ENCODE measurements at regions not wholly inside any gene's neighbourhood (a gene's known extent, or its start where the extent isn't known, plus 50 kb on each side); places are given as distances from the start of the nearest gene placed in this dataset.

- TF ChIP-seq SUZ12 (IDR thresholded peaks at IDR 0.05; ENCODE audit: extremely low read depth, insufficient read depth, insufficient read length) (no peak), YY1 (IDR thresholded peaks at IDR 0.05; ENCODE audit: insufficient read depth, insufficient read length) (no peak), ZNF274 (IDR thresholded peaks at IDR 0.05; ENCODE audit: low read depth, low read length) (no peak)
Measured at GRCh38 chr19:28019901-28020300, 1193.0 kb downstream of the UQCRFS1 start.

Data from NT2/D1 (cell line).